ENCODE measurements at regions not wholly inside any gene's neighbourhood (a gene's known extent, or its start where the extent isn't known, plus 50 kb on each side); places are given as distances from the start of the nearest gene placed in this dataset.

- no peak overlapping the region for H3K4me3 ChIP-seq (ENCODE audit: low read length)
- H3K9me2 ChIP-seq (ENCODE audit: insufficient read depth, low read length): no peaks in the 10 kb centered on the region
- no peaks in the 10 kb centered on the region for H3K9me3 ChIP-seq (ENCODE audit: low read length)
- no peak overlapping the region for H3K4me2 ChIP-seq (ENCODE audit: low read length)
- no peak overlapping the region for H3K27ac ChIP-seq (ENCODE audit: low read length)
- no peaks in the 10 kb centered on the region for H4K20me1 ChIP-seq (ENCODE audit: insufficient read depth)
- no peak overlapping the region for H2AFZ ChIP-seq (ENCODE audit: low read depth, low read length)
- no peak for TF ChIP-seq SMC3 (conservative IDR thresholded peaks at IDR 0.05; ENCODE audit: poor library complexity)
- TF ChIP-seq TAF1 (IDR thresholded peaks at IDR 0.05; ENCODE audit: low read depth): no peak
- no peak for TF ChIP-seq EP300 (conservative IDR thresholded peaks at IDR 0.05; ENCODE audit: poor library complexity, severe bottlenecking)
- no peak for TF ChIP-seq EZH2 (IDR thresholded peaks at IDR 0.05; ENCODE audit: borderline replicate concordance, insufficient read depth, low read length, poor library complexity, severe bottlenecking)
- TF ChIP-seq MXI1 (conservative IDR thresholded peaks at IDR 0.05; ENCODE audit: poor library complexity, severe bottlenecking): no peak
- no peak for TF ChIP-seq REST (IDR thresholded peaks at IDR 0.05; ENCODE audit: borderline replicate concordance)
- TF ChIP-seq RAD21 (conservative IDR thresholded peaks at IDR 0.05): no peak
- H3K36me3 ChIP-seq (ENCODE audit: insufficient read depth, low read length): no peaks in the 10 kb centered on the region
- H3K9ac ChIP-seq (ENCODE audit: low read length): no peak overlapping the region
- H3K27me3 ChIP-seq (ENCODE audit: insufficient read depth, low read depth, low read length): no peaks in the 10 kb centered on the region
- no peaks in the 10 kb centered on the region for H3K79me2 ChIP-seq (replicated peaks; ENCODE audit: insufficient read depth, low read length)
- no peaks in the 10 kb centered on the region for H3F3A ChIP-seq (ENCODE audit: insufficient read depth, low read length, poor library complexity, severe bottlenecking)
Observed at GRCh38 chr7:119271147-119271779, 1001.7 kb upstream of the KCND2 start.

GRCh38 chr7:119281181-119281846, 991.7 kb upstream of the KCND2 start:
- Histone ChIP-seq H3K4me3 (ENCODE audit: low read length) (no peak overlapping the region), H3K4me2 (ENCODE audit: low read length) (no peak overlapping the region), H3K9me2 (ENCODE audit: insufficient read depth, low read length) (no peaks in the 10 kb centered on the region), H3K9ac (ENCODE audit: low read length) (no peak overlapping the region), H3K79me2 (replicated peaks; ENCODE audit: insufficient read depth, low read length) (no peaks in the 10 kb centered on the region), H4K20me1 (ENCODE audit: insufficient read depth) (no peaks in the 10 kb centered on the region), H3K27ac (ENCODE audit: low read length) (no peak overlapping the region), H3F3A (ENCODE audit: insufficient read depth, low read length, poor library complexity, severe bottlenecking) (no peaks in the 10 kb centered on the region), H3K9me3 (ENCODE audit: low read length) (no peaks in the 10 kb centered on the region), H2AFZ (ENCODE audit: low read depth, low read length) (no peak overlapping the region), H3K27me3 (ENCODE audit: insufficient read depth, low read depth, low read length) (no peaks in the 10 kb centered on the region), H3K36me3 (ENCODE audit: insufficient read depth, low read length) (no peaks in the 10 kb centered on the region)
- no peak for TF ChIP-seq TAF1 (IDR thresholded peaks at IDR 0.05; ENCODE audit: low read depth)
- TF ChIP-seq CTCF (IDR thresholded peaks at IDR 0.05; ENCODE audit: poor library complexity, severe bottlenecking): no peak
- TF ChIP-seq SMC3 (conservative IDR thresholded peaks at IDR 0.05; ENCODE audit: poor library complexity): no peak
- no peak for TF ChIP-seq EZH2 (IDR thresholded peaks at IDR 0.05; ENCODE audit: borderline replicate concordance, insufficient read depth, low read length, poor library complexity, severe bottlenecking)
- TF ChIP-seq POLR2AphosphoS5 (IDR thresholded peaks at IDR 0.05): no peak
- TF ChIP-seq RAD21 (conservative IDR thresholded peaks at IDR 0.05): no peak
- no peak for TF ChIP-seq EP300 (conservative IDR thresholded peaks at IDR 0.05; ENCODE audit: poor library complexity, severe bottlenecking)
- TF ChIP-seq MXI1 (conservative IDR thresholded peaks at IDR 0.05; ENCODE audit: poor library complexity, severe bottlenecking): no peak
- TF ChIP-seq REST (IDR thresholded peaks at IDR 0.05; ENCODE audit: borderline replicate concordance): no peak

All from neural cell (in vitro differentiated cells).